ENCODE measurements at regions not wholly inside any gene's neighbourhood (a gene's known extent, or its start where the extent isn't known, plus 50 kb on each side); places are given as distances from the start of the nearest gene placed in this dataset.
"Not testable (repeated sequence)": the region's sequence is repeated elsewhere in the genome, so short reads cannot be mapped to it uniquely, and the experiment has no call there.

DNA sequence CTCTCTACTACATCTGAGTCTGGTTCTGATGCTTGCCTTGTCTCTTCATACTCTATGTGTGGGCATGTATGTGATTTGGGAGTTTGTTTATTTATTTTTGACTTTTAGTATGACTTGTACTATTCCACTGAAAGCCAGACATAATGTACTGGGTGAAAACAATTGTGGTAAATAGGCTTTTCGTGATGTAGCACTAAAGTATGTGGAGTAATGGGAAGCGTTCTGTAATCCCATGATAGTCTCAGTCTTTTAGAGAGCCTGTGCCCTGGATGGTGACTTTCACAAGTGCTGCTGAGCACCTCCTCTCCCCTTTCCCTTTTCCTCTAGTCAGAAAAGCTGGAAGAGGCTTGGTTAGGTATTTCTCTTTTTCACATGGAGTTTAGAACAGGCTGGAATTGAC is 85.8 kb upstream of the S1PR3 start:
- H3K4me3 ChIP-seq (ENCODE audit: control insufficient read depth, low read depth, low read length) = no peak overlapping the region
- TF ChIP-seq, protein P1, sequence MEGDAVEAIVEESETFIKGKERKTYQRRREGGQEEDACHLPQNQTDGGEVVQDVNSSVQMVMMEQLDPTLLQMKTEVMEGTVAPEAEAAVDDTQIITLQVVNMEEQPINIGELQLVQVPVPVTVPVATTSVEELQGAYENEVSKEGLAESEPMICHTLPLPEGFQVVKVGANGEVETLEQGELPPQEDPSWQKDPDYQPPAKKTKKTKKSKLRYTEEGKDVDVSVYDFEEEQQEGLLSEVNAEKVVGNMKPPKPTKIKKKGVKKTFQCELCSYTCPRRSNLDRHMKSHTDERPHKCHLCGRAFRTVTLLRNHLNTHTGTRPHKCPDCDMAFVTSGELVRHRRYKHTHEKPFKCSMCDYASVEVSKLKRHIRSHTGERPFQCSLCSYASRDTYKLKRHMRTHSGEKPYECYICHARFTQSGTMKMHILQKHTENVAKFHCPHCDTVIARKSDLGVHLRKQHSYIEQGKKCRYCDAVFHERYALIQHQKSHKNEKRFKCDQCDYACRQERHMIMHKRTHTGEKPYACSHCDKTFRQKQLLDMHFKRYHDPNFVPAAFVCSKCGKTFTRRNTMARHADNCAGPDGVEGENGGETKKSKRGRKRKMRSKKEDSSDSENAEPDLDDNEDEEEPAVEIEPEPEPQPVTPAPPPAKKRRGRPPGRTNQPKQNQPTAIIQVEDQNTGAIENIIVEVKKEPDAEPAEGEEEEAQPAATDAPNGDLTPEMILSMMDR (IDR thresholded peaks at IDR 0.05; ENCODE audit: control insufficient read depth, insufficient read depth, low read depth, low read length, missing control alignments) = no peak
- DNase-seq (ENCODE audit: low read depth) = no peak

DNA sequence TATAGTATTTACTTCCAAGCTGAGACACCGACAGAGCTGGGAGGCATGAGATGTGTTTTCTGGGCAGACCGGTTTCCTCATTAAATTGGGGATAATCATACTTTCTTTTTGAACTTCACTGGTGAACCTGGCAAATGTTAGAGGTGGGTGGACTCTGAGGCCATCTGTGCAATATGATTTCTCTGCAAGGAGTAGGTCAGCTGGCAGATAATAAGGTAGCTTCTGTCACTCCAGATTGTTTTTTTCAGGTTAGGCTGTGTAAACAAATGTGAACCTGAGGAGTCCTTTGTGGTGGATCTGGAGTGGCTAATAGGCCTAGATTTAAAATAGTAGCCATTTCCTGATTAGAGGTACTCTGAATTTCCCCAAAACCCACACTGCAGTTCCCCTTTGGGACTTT is 75.4 kb upstream of the S1PR3 start:
- TF ChIP-seq, protein P1 (IDR thresholded peaks at IDR 0.05; ENCODE audit: control insufficient read depth, insufficient read depth, low read depth, low read length, missing control alignments) = no peak
- no peak overlapping the region for H3K4me3 ChIP-seq (ENCODE audit: control insufficient read depth, low read depth, low read length)
- DNase-seq (ENCODE audit: low read depth) = no peak

DNA sequence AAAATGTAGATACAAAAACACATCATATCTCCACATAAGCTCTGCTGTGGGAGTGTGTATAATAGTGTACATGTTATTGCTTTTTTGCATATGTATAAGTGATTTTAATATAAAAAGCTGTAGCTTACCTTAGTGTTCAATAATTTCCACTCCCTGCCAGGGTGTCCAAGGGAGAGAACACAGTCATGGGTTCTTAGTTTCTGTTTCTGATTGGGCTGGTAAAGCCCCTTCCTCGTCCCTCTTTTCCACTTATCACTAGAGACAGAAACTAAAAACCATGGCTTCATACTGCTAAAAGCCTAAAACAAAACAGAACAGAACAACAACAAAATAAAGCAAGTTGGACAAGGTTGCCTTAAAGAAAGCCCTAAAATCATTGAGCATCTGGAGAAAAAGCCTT is 74.4 kb upstream of the S1PR3 start:
- DNase-seq (ENCODE audit: low read depth) = no peak
- no peak overlapping the region for H3K4me3 ChIP-seq (ENCODE audit: control insufficient read depth, low read depth, low read length)
- TF ChIP-seq, protein P1 (IDR thresholded peaks at IDR 0.05; ENCODE audit: control insufficient read depth, insufficient read depth, low read depth, low read length, missing control alignments) = no peak

DNA sequence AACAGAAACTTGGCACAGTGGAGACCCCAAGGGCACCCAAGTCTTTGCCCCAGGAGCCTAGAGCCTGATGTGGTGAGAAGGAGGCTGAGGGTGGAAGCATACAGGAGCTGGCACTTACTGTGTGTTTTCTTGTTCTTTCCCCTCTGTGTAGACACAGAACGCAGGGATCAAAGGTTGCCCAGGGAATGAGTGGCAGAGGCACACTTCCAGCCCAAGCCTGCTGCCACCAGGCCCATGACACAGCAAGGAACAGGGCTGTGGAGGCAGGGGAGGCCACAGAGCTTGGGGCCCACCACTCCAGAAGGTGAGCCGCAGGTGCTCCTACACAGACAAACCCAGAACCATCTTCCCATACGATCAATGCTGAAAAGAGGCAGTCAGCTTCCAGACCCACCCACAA is 73.9 kb upstream of the S1PR3 start:
- TF ChIP-seq, protein P1 (IDR thresholded peaks at IDR 0.05; ENCODE audit: control insufficient read depth, insufficient read depth, low read depth, low read length, missing control alignments) = no peak
- no peak overlapping the region for H3K4me3 ChIP-seq (ENCODE audit: control insufficient read depth, low read depth, low read length)
- no peak for DNase-seq (ENCODE audit: low read depth)

DNA sequence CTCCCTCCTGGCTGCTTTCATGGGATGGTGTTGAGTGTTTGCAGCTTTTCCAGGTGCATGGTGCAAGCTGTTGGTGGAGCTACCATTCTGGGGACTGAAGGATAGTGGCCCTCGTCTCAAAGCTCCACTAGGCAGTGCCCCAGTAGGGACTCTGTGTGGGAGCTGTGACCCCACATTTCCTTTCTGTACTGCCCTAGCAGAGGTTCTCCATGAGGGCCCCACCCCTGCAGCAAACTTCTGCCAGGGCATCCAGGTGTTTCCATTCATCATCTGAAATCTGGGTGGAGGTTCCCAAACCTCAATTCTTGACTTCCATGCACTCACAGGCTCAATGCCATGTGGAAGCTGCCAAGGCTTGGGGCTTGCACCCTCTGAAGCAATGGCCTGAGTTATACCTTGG is 72.7 kb upstream of the S1PR3 start:
- DNase-seq (ENCODE audit: low read depth); H3K4me3 ChIP-seq (ENCODE audit: control insufficient read depth, low read depth, low read length): not testable (repeated sequence)

DNA sequence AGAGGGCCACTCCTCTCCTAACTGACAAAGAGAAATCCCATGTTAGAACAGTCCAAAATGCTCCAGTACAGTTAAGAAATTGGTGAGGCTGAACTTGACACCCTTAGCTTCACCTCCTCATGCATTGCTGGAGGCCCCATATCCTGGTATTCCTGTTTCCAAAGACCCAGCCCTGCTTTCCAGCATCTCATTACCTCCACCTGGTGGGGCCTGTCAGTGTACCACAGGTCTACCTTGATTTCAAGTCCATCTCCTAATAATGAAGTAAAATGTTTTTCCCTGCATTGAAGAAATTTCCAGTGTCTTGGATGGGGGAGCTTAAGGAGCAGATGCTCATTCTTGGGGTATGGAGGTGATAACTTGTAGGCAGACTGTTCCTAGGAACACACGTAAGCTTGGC is 70.6 kb upstream of the S1PR3 start:
- no peak for DNase-seq (ENCODE audit: low read depth)
- TF ChIP-seq, protein P1 (IDR thresholded peaks at IDR 0.05; ENCODE audit: control insufficient read depth, insufficient read depth, low read depth, low read length, missing control alignments) = no peak
- H3K4me3 ChIP-seq (ENCODE audit: control insufficient read depth, low read depth, low read length) = no peak overlapping the region

DNA sequence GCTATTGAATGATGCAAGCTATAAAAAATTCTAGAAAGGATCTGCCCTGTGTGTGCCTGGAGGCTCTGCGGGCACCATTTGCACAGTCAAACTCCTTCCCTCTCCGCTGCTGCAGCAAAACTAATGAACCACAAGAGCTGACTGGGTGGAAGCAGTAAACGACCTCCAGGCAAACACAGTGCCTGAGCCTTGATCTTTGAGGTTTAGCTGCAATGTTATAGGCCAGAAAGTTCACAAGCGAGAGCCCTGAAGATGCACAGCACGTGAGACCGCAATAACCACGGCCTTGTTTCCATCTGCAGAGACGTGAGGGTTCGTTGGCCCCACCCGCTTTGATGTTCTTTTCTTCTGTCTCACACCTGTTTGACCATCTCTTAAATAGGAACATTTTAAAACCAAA is 69.2 kb upstream of the S1PR3 start:
- no peak for DNase-seq (ENCODE audit: low read depth)
- no peak overlapping the region for H3K4me3 ChIP-seq (ENCODE audit: control insufficient read depth, low read depth, low read length)
- TF ChIP-seq, protein P1 (IDR thresholded peaks at IDR 0.05; ENCODE audit: control insufficient read depth, insufficient read depth, low read depth, low read length, missing control alignments) = no peak

Data from AG09309 (cell line).